Epithelial cell of proximal tubule (primary cell): ENCODE measurements at regions not wholly inside any gene's neighbourhood (a gene's known extent, or its start where the extent isn't known, plus 50 kb on each side); places are given as distances from the start of the nearest gene placed in this dataset.

Experiments used
- DNase-seq: peaks from one replicate; pipeline ENCODE4 v3.0.0-alpha.2; 2011; ENCODE audit warnings: low read depth
- H3K4me3 ChIP-seq: 2 replicates; pipeline ENCODE4 v1.5.1; 2011; ENCODE audit warnings: low read depth, mild to moderate bottlenecking, low read length
- CTCF ChIP-seq: conservative IDR thresholded peaks from 2 replicates; pipeline ENCODE4 v1.5.1; 2012; ENCODE audit warnings: low read depth, mild to moderate bottlenecking, low read length

DNA sequence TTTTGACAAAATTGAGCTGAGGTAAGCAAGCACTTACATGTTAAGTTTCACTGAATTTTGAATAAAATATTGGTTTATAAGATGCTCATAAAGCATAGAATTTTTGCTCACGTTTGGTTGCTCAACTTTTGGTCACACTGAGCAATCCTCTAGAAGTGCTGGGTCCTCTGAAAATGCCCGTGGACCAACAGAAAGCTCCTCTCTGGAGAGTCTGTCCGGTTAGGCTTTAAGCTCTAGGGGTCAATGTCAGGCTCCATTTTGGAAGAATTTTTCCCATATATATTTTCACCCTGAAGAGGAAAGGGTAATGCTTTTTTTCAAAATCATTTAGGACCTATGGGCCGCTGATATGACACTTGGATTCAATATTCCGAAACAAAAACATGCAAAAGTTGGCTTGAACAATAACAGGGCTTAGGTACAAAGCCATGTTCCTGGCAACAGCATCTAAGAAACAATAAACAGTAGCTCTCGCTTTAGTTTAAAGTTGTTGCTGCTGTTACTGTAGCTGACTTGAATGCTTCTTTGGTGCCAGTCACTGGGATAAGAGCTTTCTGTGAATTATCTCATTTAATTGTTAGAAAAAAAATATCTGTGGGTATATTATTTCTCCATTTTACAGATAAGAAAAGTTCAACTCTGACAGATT, 131.7 kb upstream of the ESRRG start:
- no peak for TF ChIP-seq CTCF
- DNase-seq = no peak
- H3K4me3 ChIP-seq = no peak overlapping the region

DNA sequence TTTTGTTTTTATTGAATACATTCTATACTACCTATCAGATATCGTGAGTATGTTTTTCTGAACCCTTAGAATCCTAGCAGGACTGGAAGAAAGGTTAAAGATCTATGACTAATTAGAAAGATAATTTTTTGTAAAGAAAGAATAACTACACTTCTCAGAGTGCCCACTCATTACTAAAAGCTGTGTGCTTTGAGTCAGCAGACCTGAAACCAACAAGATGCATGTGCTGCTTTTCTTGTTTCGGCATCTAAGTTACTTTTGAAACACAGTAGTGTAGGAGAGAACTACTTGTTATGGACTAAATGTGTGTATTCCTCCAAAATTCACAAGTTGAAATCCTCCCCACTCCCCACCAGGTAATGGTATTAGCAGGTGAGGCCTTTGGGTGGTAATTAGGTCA, 127.8 kb upstream of the ESRRG start:
- no peak for TF ChIP-seq CTCF

DNA sequence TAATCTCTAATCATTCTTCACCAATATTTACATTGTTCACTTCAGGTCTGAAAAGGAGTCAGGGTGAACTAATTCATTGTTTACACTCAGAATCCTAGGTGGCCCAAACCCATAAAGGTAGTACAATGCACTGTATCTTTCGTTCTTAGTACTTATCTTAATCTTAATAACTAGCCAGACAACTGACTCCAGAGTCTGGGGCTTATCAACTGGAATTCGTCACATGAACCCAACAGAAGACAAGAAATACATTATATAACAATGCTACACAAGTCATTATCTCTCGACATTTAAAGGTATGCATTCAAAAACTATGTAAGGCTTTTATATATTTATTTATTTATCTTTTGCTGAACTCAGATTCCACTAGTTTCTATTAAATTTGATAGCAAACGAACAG, 125.9 kb upstream of the ESRRG start:
- no peak for TF ChIP-seq CTCF
- no peak for DNase-seq
- H3K4me3 ChIP-seq = no peak overlapping the region

More for the DNA sequence above, 127.8 kb upstream of the ESRRG start:
- no peak overlapping the region for H3K4me3 ChIP-seq
- DNase-seq = no peak

DNA sequence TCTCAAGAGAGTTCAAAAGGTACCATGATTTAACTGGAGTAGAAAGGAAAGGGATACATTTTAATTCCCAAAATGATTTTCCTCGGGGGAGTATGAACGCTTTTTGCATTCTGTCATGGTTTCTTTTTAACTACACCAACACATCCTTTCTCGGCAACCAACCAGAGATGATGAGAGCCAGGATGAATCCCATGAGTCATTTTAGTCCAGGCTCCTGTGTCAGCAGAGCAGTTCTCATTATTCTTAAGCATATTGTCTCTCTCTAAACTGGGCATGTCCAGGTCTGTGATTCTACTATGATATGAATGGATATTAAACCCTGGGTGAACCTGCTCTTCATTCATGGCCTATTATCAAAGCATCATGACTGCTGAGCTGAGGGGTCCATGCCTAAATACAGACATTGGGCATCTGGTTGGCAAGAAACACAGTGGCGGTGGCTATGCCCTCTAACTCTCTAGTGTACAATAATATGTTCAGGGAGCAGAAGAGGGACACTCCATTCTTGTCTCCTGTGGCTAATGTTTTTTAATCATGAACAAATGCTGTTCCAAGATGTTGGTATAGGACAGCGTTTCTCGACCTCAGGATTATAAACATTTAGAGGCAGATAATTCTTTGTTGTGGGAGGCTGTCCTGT, 124.3 kb upstream of the ESRRG start:
- no peak overlapping the region for H3K4me3 ChIP-seq
- DNase-seq = peak; percentile 9
- no peak for TF ChIP-seq CTCF

DNA sequence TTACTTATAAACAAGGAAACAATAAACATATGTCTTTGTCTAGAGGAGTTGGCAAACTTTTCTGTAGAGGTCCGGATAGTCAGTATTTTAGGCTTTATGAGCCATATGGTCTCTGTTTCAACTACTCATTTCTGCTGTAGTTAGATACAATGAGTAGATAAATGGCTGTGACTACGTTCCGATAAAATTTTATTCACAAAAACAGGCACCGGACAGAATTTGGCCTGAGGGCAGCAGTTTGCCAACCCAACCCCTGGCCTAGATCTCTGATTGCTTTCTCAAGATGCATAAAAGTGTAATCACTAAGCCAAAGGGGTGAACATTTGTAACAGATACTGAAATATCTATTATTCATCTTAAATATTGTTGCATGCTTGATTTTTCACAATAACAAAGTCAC, 123.1 kb upstream of the ESRRG start:
- no peak for TF ChIP-seq CTCF
- no peak overlapping the region for H3K4me3 ChIP-seq
- DNase-seq = no peak

DNA sequence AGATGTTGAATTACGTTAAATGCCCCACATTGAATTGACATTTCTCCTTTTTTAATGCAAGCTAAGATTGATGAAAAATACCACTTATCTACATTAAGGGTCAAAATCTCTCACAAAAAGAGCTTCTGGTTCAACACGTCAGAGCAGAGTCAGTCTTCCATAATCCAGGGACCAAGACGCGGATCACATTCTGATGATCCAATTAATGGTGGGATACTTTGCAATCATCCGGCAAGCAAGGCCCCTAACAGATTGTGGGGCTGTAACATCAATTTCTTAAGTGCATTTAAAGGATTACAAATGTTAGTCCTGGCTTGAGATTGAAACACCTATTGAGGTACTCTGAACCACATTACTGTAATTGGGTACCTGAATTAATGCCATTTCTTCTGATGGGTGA, 120.2 kb upstream of the ESRRG start:
- no peak for TF ChIP-seq CTCF
- H3K4me3 ChIP-seq = no peak overlapping the region
- no peak for DNase-seq

DNA sequence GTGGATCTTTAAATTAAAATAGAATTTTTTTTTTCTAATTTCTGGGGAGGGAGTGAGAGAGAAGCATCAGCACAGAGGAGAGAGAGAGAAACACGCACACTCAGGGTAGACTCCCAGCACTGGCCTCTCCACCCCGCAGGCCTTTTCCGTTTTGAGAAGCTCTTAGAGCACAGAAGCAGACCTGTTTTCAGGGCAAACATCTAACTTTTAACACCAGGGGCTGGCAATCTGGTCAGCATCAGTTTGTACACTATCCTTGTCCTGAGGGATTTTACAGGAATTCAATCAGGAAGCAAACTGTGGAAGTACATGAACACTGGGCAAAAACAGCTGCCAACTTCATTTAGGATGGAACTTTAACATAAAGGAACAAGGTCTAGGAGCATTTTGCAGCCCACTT, 117.9 kb upstream of the ESRRG start:
- H3K4me3 ChIP-seq = no peak overlapping the region
- no peak for DNase-seq
- no peak for TF ChIP-seq CTCF
